Fibroblast of lung (primary cell): ENCODE measurements at regions not wholly inside any gene's neighbourhood (a gene's known extent, or its start where the extent isn't known, plus 50 kb on each side); places are given as distances from the start of the nearest gene placed in this dataset.

Experiments used
- DNase-seq, 2 donors: peaks; one replicate each; pipeline versions ENCODE4 v3.0.0 to v3.0.0-alpha.2; 2010; ENCODE audit warnings: low read depth in 2 of 2
- H2AFZ ChIP-seq: 2 replicates; pipeline ENCODE4 v1.5.1; 2012; ENCODE audit warnings: low read length, control low read depth, inconsistent platforms
- H3K27ac ChIP-seq: 2 replicates; pipeline ENCODE4 v1.5.1; 2011; ENCODE audit warnings: low read length, control low read depth; ENCODE audit not compliant: insufficient read depth
- H3K27me3 ChIP-seq: 2 replicates; pipeline ENCODE4 v1.5.1; 2011; ENCODE audit warnings: mild to moderate bottlenecking, low read length; ENCODE audit not compliant: control insufficient read depth, insufficient read depth
- H3K36me3 ChIP-seq: 2 replicates; pipeline ENCODE4 v1.5.1; 2011; ENCODE audit warnings: low read length; ENCODE audit not compliant: control insufficient read depth, insufficient read depth
- H3K4me1 ChIP-seq: 2 replicates; pipeline ENCODE4 v1.5.1; 2011; ENCODE audit warnings: low read length; ENCODE audit not compliant: control insufficient read depth, insufficient read depth; ENCODE audit errors: extremely low read depth
- H3K4me2 ChIP-seq: 2 replicates; pipeline ENCODE4 v1.5.1; 2011; ENCODE audit warnings: low read length, control low read depth; ENCODE audit not compliant: insufficient read depth; ENCODE audit errors: extremely low read depth
- H3K4me3 ChIP-seq, 4 experiments: fragments of 200-600 bp in 1 of 4; sonication (generic) in 1 of 4; replicated peaks in 1 of 4; 2 replicates each; pipeline ENCODE4 v1.5.1; 2011 to 2016; ENCODE audit warnings: low read length in 4 of 4, low read depth in 3 of 4, mild to moderate bottlenecking in 3 of 4, control low read depth in 2 of 4, inconsistent platforms in 1 of 4, mixed read lengths in 1 of 4; ENCODE audit not compliant: insufficient read depth in 1 of 4; ENCODE audit errors: control extremely low read depth in 1 of 4
- H3K79me2 ChIP-seq: 2 replicates; pipeline ENCODE4 v1.5.1; 2012; ENCODE audit warnings: mild to moderate bottlenecking, low read length, inconsistent platforms; ENCODE audit not compliant: control insufficient read depth, insufficient read depth
- H3K9ac ChIP-seq: 2 replicates; pipeline ENCODE4 v1.5.1; 2011; ENCODE audit warnings: mild to moderate bottlenecking, low read length, control low read depth; ENCODE audit not compliant: insufficient read depth
- H3K9me3 ChIP-seq: 2 replicates; pipeline ENCODE4 v1.5.1; 2012; ENCODE audit warnings: low read depth, low read length; ENCODE audit not compliant: control insufficient read depth, insufficient read depth
- H4K20me1 ChIP-seq: 2 replicates; pipeline ENCODE4 v1.5.1; 2011; ENCODE audit warnings: low read length; ENCODE audit not compliant: control insufficient read depth, insufficient read depth; ENCODE audit errors: extremely low read depth
- EZH2 ChIP-seq: IDR thresholded peaks from 2 replicates; pipeline ENCODE4 v1.5.1; 2012; ENCODE audit warnings: low read length, control low read depth, mild to moderate bottlenecking; ENCODE audit errors: missing control alignments
- TF ChIP-seq, protein P1 (sequence below), 2 donors: IDR thresholded peaks in 1 of 2; conservative IDR thresholded peaks in 1 of 2; 1 replicate in 1 of 2; 2 replicates in 1 of 2; pipeline ENCODE4 v1.5.1; 2011 to 2012; ENCODE audit warnings: low read length in 2 of 2, control low read depth in 1 of 2, inconsistent platforms in 1 of 2, low read depth in 1 of 2, mild to moderate bottlenecking in 1 of 2

DNA sequence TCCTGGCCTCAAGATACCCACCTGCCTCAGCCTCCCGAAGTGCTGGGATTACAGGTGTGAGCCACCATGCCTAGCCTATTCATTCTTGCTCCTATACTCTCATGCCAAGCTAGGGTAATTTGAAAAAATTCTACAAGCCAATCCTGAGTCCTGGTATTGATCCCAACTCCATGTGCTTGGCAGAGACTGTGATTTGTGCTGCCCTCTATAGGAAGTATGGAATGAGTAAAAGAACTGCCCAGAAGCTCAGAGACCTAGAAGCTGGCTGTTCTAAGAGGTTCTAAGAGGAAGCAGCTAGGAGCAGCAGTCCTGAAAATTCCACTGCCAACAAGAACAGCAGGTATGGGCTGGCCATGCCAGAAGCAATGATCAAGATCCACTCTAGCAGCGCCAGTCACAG is 402.5 kb downstream of the PCNX1 start:
- DNase-seq: no peak
- no peak for TF ChIP-seq EZH2
- TF ChIP-seq, protein P1, sequence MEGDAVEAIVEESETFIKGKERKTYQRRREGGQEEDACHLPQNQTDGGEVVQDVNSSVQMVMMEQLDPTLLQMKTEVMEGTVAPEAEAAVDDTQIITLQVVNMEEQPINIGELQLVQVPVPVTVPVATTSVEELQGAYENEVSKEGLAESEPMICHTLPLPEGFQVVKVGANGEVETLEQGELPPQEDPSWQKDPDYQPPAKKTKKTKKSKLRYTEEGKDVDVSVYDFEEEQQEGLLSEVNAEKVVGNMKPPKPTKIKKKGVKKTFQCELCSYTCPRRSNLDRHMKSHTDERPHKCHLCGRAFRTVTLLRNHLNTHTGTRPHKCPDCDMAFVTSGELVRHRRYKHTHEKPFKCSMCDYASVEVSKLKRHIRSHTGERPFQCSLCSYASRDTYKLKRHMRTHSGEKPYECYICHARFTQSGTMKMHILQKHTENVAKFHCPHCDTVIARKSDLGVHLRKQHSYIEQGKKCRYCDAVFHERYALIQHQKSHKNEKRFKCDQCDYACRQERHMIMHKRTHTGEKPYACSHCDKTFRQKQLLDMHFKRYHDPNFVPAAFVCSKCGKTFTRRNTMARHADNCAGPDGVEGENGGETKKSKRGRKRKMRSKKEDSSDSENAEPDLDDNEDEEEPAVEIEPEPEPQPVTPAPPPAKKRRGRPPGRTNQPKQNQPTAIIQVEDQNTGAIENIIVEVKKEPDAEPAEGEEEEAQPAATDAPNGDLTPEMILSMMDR (conservative IDR thresholded peaks at IDR 0.05 in 1 of 2, IDR thresholded peaks at IDR 0.05 in 1 of 2; ENCODE audit: low read depth in 1 of 2, low read length in 2 of 2): no peak
- Histone ChIP-seq H3K36me3 (no peaks in the 10 kb centered on the region), H4K20me1 (no peaks in the 10 kb centered on the region), H3K79me2 (no peaks in the 10 kb centered on the region), H3K9ac (no peak overlapping the region), H3K9me3 (no peaks in the 10 kb centered on the region), H2AFZ (no peak overlapping the region), H3K4me1 (no peaks in the 10 kb centered on the region), H3K27me3 (no peaks in the 10 kb centered on the region), H3K4me3 (no peak overlapping the region), H3K4me2 (no peak overlapping the region), H3K27ac (no peak overlapping the region)

DNA sequence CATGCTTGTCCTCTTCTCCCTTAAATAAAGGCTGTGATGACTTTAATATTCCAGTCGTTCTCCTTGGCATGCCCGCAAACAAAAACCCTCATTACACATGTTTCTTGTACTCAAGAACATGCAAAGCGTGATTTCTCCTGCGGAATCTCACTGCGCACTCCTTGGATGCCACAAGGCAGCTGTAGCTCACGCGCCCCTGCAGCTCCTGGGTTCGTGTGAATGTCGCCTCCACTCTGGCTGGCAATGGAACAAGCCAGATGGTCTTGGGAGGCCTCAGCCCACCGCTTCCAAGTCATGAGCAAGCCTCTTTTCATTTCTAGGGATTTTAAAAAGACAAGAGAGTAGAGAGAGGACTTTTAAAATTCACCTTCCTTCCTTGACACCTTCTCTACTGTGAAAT is 403.8 kb downstream of the PCNX1 start:
- no peak overlapping the region for H2AFZ ChIP-seq

DNA sequence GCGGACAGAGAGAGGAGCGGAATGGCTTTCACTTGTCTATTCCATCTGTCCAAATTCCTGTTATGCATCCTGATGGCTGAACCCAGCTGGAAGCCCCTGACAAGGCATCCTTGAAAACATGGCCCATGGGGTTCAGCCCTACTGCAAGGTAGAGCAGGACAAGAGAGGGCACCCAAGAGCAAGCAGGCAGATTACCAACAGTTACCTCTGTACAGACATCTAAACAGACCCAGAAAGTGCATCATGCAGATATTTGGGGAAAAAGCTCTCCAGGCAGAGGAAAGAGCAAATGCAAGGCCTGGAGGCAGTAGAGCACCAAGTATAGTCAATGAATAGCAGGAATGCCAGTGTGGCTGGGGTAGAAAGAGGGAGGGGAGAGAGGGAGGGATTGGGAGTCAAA is 407.5 kb downstream of the PCNX1 start:
- H3K27ac ChIP-seq: no peak overlapping the region
- peaks cover 3% of the 10 kb centered on the region for H3K4me1 ChIP-seq
- no peak for DNase-seq
- no peaks in the 10 kb centered on the region for H3K27me3 ChIP-seq
- H3K4me3 ChIP-seq: no peak overlapping the region
- no peak overlapping the region for H2AFZ ChIP-seq
- H4K20me1 ChIP-seq: no peaks in the 10 kb centered on the region
- no peak overlapping the region for H3K4me2 ChIP-seq
- no peaks in the 10 kb centered on the region for H3K79me2 ChIP-seq
- H3K9me3 ChIP-seq: no peaks in the 10 kb centered on the region
- TF ChIP-seq, protein P1 (conservative IDR thresholded peaks at IDR 0.05 in 1 of 2, IDR thresholded peaks at IDR 0.05 in 1 of 2; ENCODE audit: low read depth in 1 of 2, low read length in 2 of 2): no peak
- no peak for TF ChIP-seq EZH2
- no peaks in the 10 kb centered on the region for H3K36me3 ChIP-seq
- H3K9ac ChIP-seq: no peak overlapping the region

More for the DNA sequence above, 403.8 kb downstream of the PCNX1 start:
- no peaks in the 10 kb centered on the region for H4K20me1 ChIP-seq
- H3K4me1 ChIP-seq: no peaks in the 10 kb centered on the region
- H3K79me2 ChIP-seq: no peaks in the 10 kb centered on the region
- no peak overlapping the region for H3K9ac ChIP-seq
- H3K27ac ChIP-seq: no peak overlapping the region
- H3K36me3 ChIP-seq: no peaks in the 10 kb centered on the region
- TF ChIP-seq EZH2: no peak
- TF ChIP-seq, protein P1 (conservative IDR thresholded peaks at IDR 0.05 in 1 of 2, IDR thresholded peaks at IDR 0.05 in 1 of 2; ENCODE audit: low read depth in 1 of 2, low read length in 2 of 2): no peak
- no peaks in the 10 kb centered on the region for H3K27me3 ChIP-seq
- no peaks in the 10 kb centered on the region for H3K9me3 ChIP-seq
- DNase-seq: no peak
- no peak overlapping the region for H3K4me2 ChIP-seq
- no peak overlapping the region for H3K4me3 ChIP-seq
